COR-L47 (cell line): ENCODE measurements at regions not wholly inside any gene's neighbourhood (a gene's known extent, or its start where the extent isn't known, plus 50 kb on each side); places are given as distances from the start of the nearest gene placed in this dataset.

Source experiments
- DNase-seq: peaks from one replicate; lab custom pipeline; 2025; lab: John Stamatoyannopoulos, UW

DNA sequence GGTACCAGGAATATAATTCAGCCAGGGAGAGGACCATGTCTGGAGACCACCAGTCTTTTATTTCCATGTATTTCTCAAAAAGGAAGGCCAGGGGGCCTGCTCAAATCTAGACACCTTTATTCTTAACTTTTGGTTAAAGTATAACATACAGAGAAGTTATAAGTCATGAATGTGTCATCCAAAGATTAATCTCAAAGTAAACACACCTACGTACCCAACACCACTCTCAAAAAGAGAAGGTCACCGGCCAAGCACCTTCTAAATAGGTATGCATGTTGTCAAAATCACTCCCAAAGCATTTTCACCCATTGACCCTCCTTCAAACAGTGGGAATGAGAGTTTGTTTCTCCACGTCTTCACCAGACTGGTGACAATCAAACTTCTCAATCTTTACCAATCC is 60.0 kb upstream of the FZD10 start:
- no peak for DNase-seq

DNA sequence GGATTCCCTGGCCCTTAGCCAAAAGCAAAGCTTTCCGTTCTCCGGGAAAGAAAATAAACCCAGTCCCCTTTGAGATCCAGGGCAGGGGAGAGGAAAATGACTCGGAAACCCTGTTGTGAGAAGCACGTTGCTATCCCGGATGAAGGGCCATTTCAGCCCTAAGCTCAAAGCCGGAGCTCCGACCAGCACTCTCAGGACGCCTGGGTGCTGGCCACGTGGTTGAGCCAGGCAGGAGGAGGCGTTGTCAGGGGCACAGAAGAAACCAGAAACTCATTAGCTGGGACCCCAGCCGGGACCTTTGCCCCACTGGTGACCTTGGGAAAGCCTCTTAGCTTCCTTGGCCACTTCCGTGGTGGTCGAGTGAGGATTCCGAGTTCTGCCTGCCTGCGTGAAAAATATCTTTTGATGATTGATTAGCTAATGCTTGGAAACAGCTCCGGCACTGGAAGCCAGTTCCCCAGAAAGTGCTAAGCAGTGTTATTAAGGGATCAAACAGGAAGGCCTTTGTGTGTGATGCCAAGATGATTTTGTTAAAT is 57.6 kb upstream of the FZD10 start:
- no peak for DNase-seq

GRCh38 chr12:130109062-130109945 is 53.0 kb upstream of the FZD10 start:
- no peak for DNase-seq

DNA sequence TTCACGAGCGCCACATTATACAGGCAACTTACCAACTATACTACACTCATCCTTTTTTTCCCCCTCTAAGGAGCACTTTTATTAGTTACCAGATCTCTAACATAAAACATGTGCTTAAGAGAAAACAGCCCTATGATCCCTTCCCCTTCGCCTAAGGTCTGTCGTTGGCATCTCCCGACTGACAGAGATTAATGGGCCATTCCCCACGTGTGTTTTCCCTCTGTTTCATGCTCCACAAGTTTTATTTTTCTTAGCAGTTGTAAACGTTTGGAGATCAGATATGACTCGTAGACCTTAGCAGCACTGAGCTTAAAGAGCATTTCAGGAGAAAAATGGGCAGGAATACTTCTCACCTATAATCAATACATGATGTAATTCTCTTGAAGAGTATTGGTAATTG is 51.4 kb upstream of the FZD10 start:
- no peak for DNase-seq

DNA sequence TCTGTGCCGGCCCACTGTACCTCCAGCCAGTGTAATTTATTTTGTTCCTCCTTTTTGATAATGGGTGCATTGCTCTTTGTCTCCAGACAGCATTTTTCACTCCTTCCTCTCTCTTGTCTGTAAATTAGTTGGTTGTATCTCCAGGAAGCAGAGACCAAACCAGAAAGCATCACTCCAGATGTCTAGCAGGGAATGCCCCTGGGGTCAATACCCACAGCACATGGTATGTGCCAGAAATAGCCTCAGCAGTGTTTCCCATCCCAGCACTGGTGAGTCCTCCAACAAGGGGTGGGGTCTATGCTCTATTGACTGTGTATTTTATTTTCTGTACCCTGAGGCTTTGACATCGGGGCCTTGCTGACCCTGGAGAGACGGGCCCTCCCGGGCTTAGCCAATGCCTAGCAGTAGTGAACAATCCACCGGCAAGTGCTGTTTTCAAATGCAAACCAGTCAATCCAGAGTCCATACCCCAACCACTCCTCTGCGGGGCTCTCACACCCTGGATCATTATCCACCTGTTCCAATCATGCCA is 50.2 kb upstream of the FZD10 start:
- no peak for DNase-seq
